Stomach (tissue), 4 donors: ENCODE measurements at regions not wholly inside any gene's neighbourhood (a gene's known extent, or its start where the extent isn't known, plus 50 kb on each side); places are given as distances from the start of the nearest gene placed in this dataset.

Experiments used
- CTCF ChIP-seq, 7 experiments: fragments of 450-650 bp in 4 of 7; fragments of 200-600 bp in 3 of 7; sonication (generic) in 3 of 7; IDR thresholded peaks; one replicate each; pipeline ENCODE4 v1.5.1; 2016 to 2019; ENCODE audit warnings: antibody characterized with exemption in 7 of 7, control low read depth in 2 of 7, mild to moderate bottlenecking in 1 of 7
- EP300 ChIP-seq: sonication (generic); formaldehyde crosslinking; IDR thresholded peaks from one replicate; pipeline ENCODE4 v1.6.1; 2017; ENCODE audit warnings: antibody characterized with exemption
- POLR2A ChIP-seq, 4 donors: fragments of 450-650 bp; IDR thresholded peaks; one replicate each; pipeline ENCODE4 v1.6.1; 2016; ENCODE audit warnings: antibody characterized with exemption in 4 of 4, control low read depth in 2 of 4, mild to moderate bottlenecking in 1 of 4, moderate library complexity in 1 of 4
- POLR2AphosphoS5 ChIP-seq, 3 donors: sonication (generic); formaldehyde crosslinking; IDR thresholded peaks; one replicate each; pipeline ENCODE4 v1.6.1; 2016; ENCODE audit warnings: antibody characterized with exemption in 3 of 3

GRCh38 chr7:112554591-112554990, 73.8 kb downstream of the LSMEM1 start:
- no peak for TF ChIP-seq CTCF (IDR thresholded peaks at IDR 0.05)
- no peak for TF ChIP-seq EP300
- TF ChIP-seq POLR2A (IDR thresholded peaks at IDR 0.05): no peak
- TF ChIP-seq POLR2AphosphoS5 (IDR thresholded peaks at IDR 0.05): no peak
